Activated CD8-positive, alpha-beta memory T cell treated with anti-CD3 and anti-CD28 coated beads, Interleukin-2, amount 50 U/mL, for 48 hours (primary cell): ENCODE measurements at regions not wholly inside any gene's neighbourhood (a gene's known extent, or its start where the extent isn't known, plus 50 kb on each side); places are given as distances from the start of the nearest gene placed in this dataset.
A peak's percentile ranks its signal among the peaks of the same experiment; 100 is the strongest.
"Not testable (repeated sequence)": the region's sequence is repeated elsewhere in the genome, so short reads cannot be mapped to it uniquely, and the experiment has no call there.

ENCODE experiments used
- DNase-seq: peaks from one replicate; pipeline ENCODE4 v3.0.0-alpha.2; 2020

DNA sequence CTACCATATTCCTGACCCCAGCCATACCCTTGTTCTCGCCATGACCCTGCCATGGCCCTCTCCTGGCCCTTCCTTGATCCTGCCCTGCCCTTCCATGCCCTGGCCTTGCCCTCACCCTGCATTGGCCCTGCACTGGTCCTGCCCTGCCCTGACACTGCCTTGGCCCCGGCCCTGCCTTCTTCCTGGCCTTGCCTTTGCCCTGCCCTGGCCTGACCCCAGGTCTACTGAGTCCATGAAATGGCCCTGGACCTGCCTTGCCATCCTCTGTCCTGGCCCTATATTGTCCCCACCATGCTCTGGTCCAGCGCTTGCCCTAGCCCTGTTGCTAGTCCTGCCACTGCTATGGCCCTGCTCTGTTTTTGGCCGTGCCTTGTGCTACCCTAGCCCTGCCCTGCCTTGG, 536.1 kb downstream of the FOXD4L6 start:
- not testable (repeated sequence) for DNase-seq

GRCh38 chr9:40591915-40592314, 536.6 kb downstream of the FOXD4L6 start:
- DNase-seq, result not testable (repeated sequence)

- not testable (repeated sequence) for DNase-seq
Observed at GRCh38 chr9:40587475-40588195, 540.8 kb downstream of the FOXD4L6 start.

DNA sequence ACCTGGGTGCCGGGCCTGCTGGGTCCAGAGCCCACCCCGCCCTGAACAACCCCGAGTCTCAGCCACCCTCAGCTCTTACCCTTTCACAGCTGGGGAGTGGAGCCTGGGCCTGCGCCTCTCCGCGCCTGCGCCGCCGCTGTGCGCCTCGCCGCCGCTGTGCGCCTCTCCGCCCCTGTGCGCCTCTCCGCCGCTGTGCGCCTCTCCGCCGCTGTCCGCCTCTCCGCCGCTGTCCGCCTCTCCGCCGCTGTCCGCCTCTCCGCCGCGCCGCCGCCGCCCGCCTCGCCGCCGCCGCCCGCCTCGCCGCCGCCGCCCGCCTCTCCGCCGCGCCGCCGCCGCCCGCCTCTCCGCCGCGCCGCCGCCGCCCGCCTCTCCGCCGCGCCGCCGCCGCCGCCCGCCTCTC, 544.4 kb downstream of the FOXD4L6 start:
- DNase-seq, result peak; percentile 46

GRCh38 chr9:40583230-40583629, 545.3 kb downstream of the FOXD4L6 start:
- not testable (repeated sequence) for DNase-seq

DNA sequence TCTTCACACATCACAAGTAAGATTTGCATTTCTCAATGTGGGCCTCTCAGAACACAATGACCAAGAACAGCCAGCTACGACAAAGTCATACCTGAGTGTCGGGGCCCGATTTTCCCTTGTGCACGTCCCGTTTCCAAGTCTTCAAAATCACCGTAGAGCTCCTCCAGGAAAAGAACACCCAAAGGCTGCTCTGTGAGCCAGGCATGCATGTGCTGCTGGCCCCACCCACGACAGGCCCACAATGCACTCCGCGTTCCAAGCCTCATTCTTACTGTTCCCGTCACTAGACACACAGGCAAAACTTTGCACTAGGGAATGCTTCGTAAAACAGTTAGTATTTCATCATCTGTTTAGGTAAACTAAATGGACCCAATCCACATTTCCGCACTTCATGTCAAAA, 549.6 kb downstream of the FOXD4L6 start:
- DNase-seq, result not testable (repeated sequence)
